Hepatocyte (in vitro differentiated cells): ENCODE measurements at regions not wholly inside any gene's neighbourhood (a gene's known extent, or its start where the extent isn't known, plus 50 kb on each side); places are given as distances from the start of the nearest gene placed in this dataset.
"Not testable (repeated sequence)": the region's sequence is repeated elsewhere in the genome, so short reads cannot be mapped to it uniquely, and the experiment has no call there.

Source experiments
- DNase-seq: peaks from one replicate; pipeline ENCODE4 v3.0.0-alpha.2; 2016; ENCODE audit warnings: low spot score
- H2AFZ ChIP-seq: fragments of 200-600 bp; sonication (generic); 2 replicates; pipeline ENCODE4 v1.6.0; 2016; ENCODE audit warnings: antibody characterized with exemption, mild to moderate bottlenecking
- H3K27ac ChIP-seq: fragments of 200-600 bp; sonication (generic); 2 replicates; pipeline ENCODE4 v1.5.1; 2016; ENCODE audit warnings: mild to moderate bottlenecking
- H3K27me3 ChIP-seq: fragments of 200-600 bp; sonication (generic); 2 replicates; pipeline ENCODE4 v1.6.1; 2016
- H3K36me3 ChIP-seq: fragments of 200-600 bp; sonication (generic); replicated peaks from 2 replicates; pipeline ENCODE4 v1.5.1; 2016; ENCODE audit warnings: low read depth; ENCODE audit not compliant: insufficient read depth
- H3K4me1 ChIP-seq: fragments of 200-600 bp; sonication (generic); 2 replicates; pipeline ENCODE4 v1.5.1; 2016; ENCODE audit warnings: mild to moderate bottlenecking, moderate library complexity; ENCODE audit not compliant: insufficient read depth
- H3K4me2 ChIP-seq: fragments of 200-600 bp; sonication (generic); 2 replicates; pipeline ENCODE4 v1.6.0; 2016
- H3K4me3 ChIP-seq: fragments of 200-600 bp; sonication (generic); 2 replicates; pipeline ENCODE4 v1.5.1; 2016; ENCODE audit warnings: mild to moderate bottlenecking
- H3K79me2 ChIP-seq: fragments of 200-600 bp; sonication (generic); 2 replicates; pipeline ENCODE4 v1.6.0; 2017; ENCODE audit warnings: mild to moderate bottlenecking
- H3K9me2 ChIP-seq: fragments of 200-600 bp; sonication (generic); replicated peaks from 2 replicates; pipeline ENCODE4 v1.6.0; 2017; ENCODE audit warnings: mild to moderate bottlenecking; ENCODE audit not compliant: insufficient read depth
- H3K9me3 ChIP-seq: fragments of 200-600 bp; sonication (generic); 2 replicates; pipeline ENCODE4 v1.5.1; 2016; ENCODE audit warnings: low read depth, mild to moderate bottlenecking
- H4K20me1 ChIP-seq: fragments of 200-600 bp; sonication (generic); 2 replicates; pipeline ENCODE4 v1.6.0; 2016; ENCODE audit warnings: mild to moderate bottlenecking; ENCODE audit not compliant: insufficient read depth, poor library complexity, severe bottlenecking
- CTCF ChIP-seq: fragments of 200-600 bp; sonication (generic); IDR thresholded peaks from 2 replicates; pipeline ENCODE4 v1.5.1; 2016; ENCODE audit warnings: antibody characterized with exemption, mild to moderate bottlenecking; ENCODE audit not compliant: poor library complexity
- EZH2 ChIP-seq: fragments of 200-600 bp; sonication (generic); IDR thresholded peaks from 2 replicates; pipeline ENCODE4 v1.6.1; 2016; ENCODE audit warnings: antibody characterized with exemption, mild to moderate bottlenecking, borderline replicate concordance
- EZH2phosphoT487 ChIP-seq: fragments of 200-600 bp; sonication (generic); IDR thresholded peaks from one replicate; pipeline ENCODE4 v1.6.1; 2018; ENCODE audit warnings: antibody characterized with exemption, mild to moderate bottlenecking, low read depth, moderate library complexity; ENCODE audit not compliant: unreplicated experiment, severe bottlenecking
- WGBS: methylation state at CpG from one replicate; pipeline ENCODE4 v1.1.6; 2016; ENCODE audit warnings: low lambda C conversion rate; ENCODE audit errors: missing lambda C conversion rate; 5-methylcytosine and 5-hydroxymethylcytosine counted together

- Histone ChIP-seq H3K27me3 (no peaks in the 10 kb centered on the region), H3K9me2 (no peaks in the 10 kb centered on the region), H4K20me1 (no peaks in the 10 kb centered on the region), H3K27ac (no peak overlapping the region), H3K36me3 (no peaks in the 10 kb centered on the region), H3K4me1 (no peaks in the 10 kb centered on the region), H3K4me2 (no peak overlapping the region), H3K9me3 (no peaks in the 10 kb centered on the region), H3K4me3 (no peak overlapping the region), H2AFZ (no peak overlapping the region), H3K79me2 (no peaks in the 10 kb centered on the region)
- TF ChIP-seq EZH2phosphoT487: no peak
- TF ChIP-seq EZH2: no peak
- no peak for TF ChIP-seq CTCF
- 72% methylated on average over 1 of the region's 1 CpG for WGBS
- no peak for DNase-seq
These were observed 210.4 kb downstream of the CDH19 start for GRCh38 chr18:66393463-66393862.

GRCh38 chr18:66377291-66377690 is 226.6 kb downstream of the CDH19 start:
- Histone ChIP-seq H3K79me2 (no peaks in the 10 kb centered on the region), H3K9me3 (no peaks in the 10 kb centered on the region), H3K27me3 (no peaks in the 10 kb centered on the region), H3K4me3 (no peak overlapping the region), H3K4me2 (no peak overlapping the region), H2AFZ (no peak overlapping the region), H3K4me1 (no peaks in the 10 kb centered on the region), H3K36me3 (no peaks in the 10 kb centered on the region), H3K27ac (no peak overlapping the region), H3K9me2 (no peaks in the 10 kb centered on the region), H4K20me1 (no peaks in the 10 kb centered on the region)
- TF ChIP-seq CTCF (no peak), EZH2phosphoT487 (no peak), EZH2 (no peak)
- DNase-seq: no peak
- whole genome bisulfite sequencing: 79% methylated on average over 2 of the region's 2 CpGs

- not testable (repeated sequence) for H3K4me2 ChIP-seq, DNase-seq, H3K79me2 ChIP-seq, H2AFZ ChIP-seq, H3K27ac ChIP-seq, H4K20me1 ChIP-seq, H3K9me2 ChIP-seq, H3K27me3 ChIP-seq, H3K36me3 ChIP-seq, H3K9me3 ChIP-seq, H3K4me3 ChIP-seq, H3K4me1 ChIP-seq
- WGBS: 70% methylated on average over 2 of the region's 2 CpGs
These were observed 228.5 kb downstream of the CDH19 start for GRCh38 chr18:66375391-66375790.

GRCh38 chr18:66346833-66347588 is 256.9 kb downstream of the CDH19 start:
- no peaks in the 10 kb centered on the region for H4K20me1 ChIP-seq
- 46% methylated on average over 1 of the region's 1 CpG for WGBS
- no peaks in the 10 kb centered on the region for H3K4me1 ChIP-seq
- H3K9me2 ChIP-seq: no peaks in the 10 kb centered on the region
- H3K36me3 ChIP-seq: no peaks in the 10 kb centered on the region
- no peaks in the 10 kb centered on the region for H3K79me2 ChIP-seq
- no peak overlapping the region for H3K4me2 ChIP-seq
- no peak overlapping the region for H2AFZ ChIP-seq
- TF ChIP-seq EZH2phosphoT487: no peak
- no peak for TF ChIP-seq CTCF
- no peak for TF ChIP-seq EZH2
- H3K27me3 ChIP-seq: no peaks in the 10 kb centered on the region
- no peak for DNase-seq
- H3K27ac ChIP-seq: no peak overlapping the region
- H3K9me3 ChIP-seq: no peaks in the 10 kb centered on the region
- no peak overlapping the region for H3K4me3 ChIP-seq
